ENCODE measurements at regions not wholly inside any gene's neighbourhood (a gene's known extent, or its start where the extent isn't known, plus 50 kb on each side); places are given as distances from the start of the nearest gene placed in this dataset.

- no peak for TF ChIP-seq GATA2 (IDR thresholded peaks at IDR 0.05; ENCODE audit: low read depth, low read length)
- TF ChIP-seq GATA3 (IDR thresholded peaks at IDR 0.05; ENCODE audit: low read depth, low read length), result no peak
Measured at GRCh38 chr18:29326214-29326613, 1149.3 kb upstream of the CDH2 start.

- no peak for TF ChIP-seq GATA2 (IDR thresholded peaks at IDR 0.05; ENCODE audit: low read depth, low read length)
- TF ChIP-seq GATA3 (IDR thresholded peaks at IDR 0.05; ENCODE audit: low read depth, low read length), result no peak
Measured at GRCh38 chr18:29321561-29321960, 1144.6 kb upstream of the CDH2 start.

- no peak for TF ChIP-seq GATA3 (IDR thresholded peaks at IDR 0.05; ENCODE audit: low read depth, low read length)
- TF ChIP-seq GATA2 (IDR thresholded peaks at IDR 0.05; ENCODE audit: low read depth, low read length), result no peak
Measured at GRCh38 chr18:29313312-29313711, 1136.4 kb upstream of the CDH2 start.

- TF ChIP-seq GATA2 (IDR thresholded peaks at IDR 0.05; ENCODE audit: low read depth, low read length) (no peak), GATA3 (IDR thresholded peaks at IDR 0.05; ENCODE audit: low read depth, low read length) (no peak)
Measured at GRCh38 chr18:29311580-29311979, 1134.7 kb upstream of the CDH2 start.

GRCh38 chr18:29309366-29309765, 1132.4 kb upstream of the CDH2 start:
- no peak for TF ChIP-seq GATA3 (IDR thresholded peaks at IDR 0.05; ENCODE audit: low read depth, low read length)
- no peak for TF ChIP-seq GATA2 (IDR thresholded peaks at IDR 0.05; ENCODE audit: low read depth, low read length)

GRCh38 chr18:29307982-29308381, 1131.1 kb upstream of the CDH2 start:
- TF ChIP-seq GATA2 (IDR thresholded peaks at IDR 0.05; ENCODE audit: low read depth, low read length) (no peak), GATA3 (IDR thresholded peaks at IDR 0.05; ENCODE audit: low read depth, low read length) (no peak)

GRCh38 chr18:29307231-29307630, 1130.3 kb upstream of the CDH2 start:
- no peak for TF ChIP-seq GATA2 (IDR thresholded peaks at IDR 0.05; ENCODE audit: low read depth, low read length)
- TF ChIP-seq GATA3 (IDR thresholded peaks at IDR 0.05; ENCODE audit: low read depth, low read length), result no peak

GRCh38 chr18:29305516-29305915, 1128.6 kb upstream of the CDH2 start:
- no peak for TF ChIP-seq GATA3 (IDR thresholded peaks at IDR 0.05; ENCODE audit: low read depth, low read length)
- no peak for TF ChIP-seq GATA2 (IDR thresholded peaks at IDR 0.05; ENCODE audit: low read depth, low read length)

- TF ChIP-seq GATA3 (IDR thresholded peaks at IDR 0.05; ENCODE audit: low read depth, low read length) (no peak), GATA2 (IDR thresholded peaks at IDR 0.05; ENCODE audit: low read depth, low read length) (no peak)
Measured at GRCh38 chr18:29301048-29301447, 1124.1 kb upstream of the CDH2 start.

- TF ChIP-seq GATA3 (IDR thresholded peaks at IDR 0.05; ENCODE audit: low read depth, low read length) (no peak), GATA2 (IDR thresholded peaks at IDR 0.05; ENCODE audit: low read depth, low read length) (no peak)
Measured at GRCh38 chr18:29285471-29285870, 1108.5 kb upstream of the CDH2 start.

GRCh38 chr18:29271501-29271900, 1094.6 kb upstream of the CDH2 start:
- TF ChIP-seq GATA3 (IDR thresholded peaks at IDR 0.05; ENCODE audit: low read depth, low read length) (no peak), GATA2 (IDR thresholded peaks at IDR 0.05; ENCODE audit: low read depth, low read length) (no peak)

- TF ChIP-seq GATA2 (IDR thresholded peaks at IDR 0.05; ENCODE audit: low read depth, low read length) (no peak), GATA3 (IDR thresholded peaks at IDR 0.05; ENCODE audit: low read depth, low read length) (no peak)
Measured at GRCh38 chr18:29259838-29260237, 1082.9 kb upstream of the CDH2 start.

- no peak for TF ChIP-seq GATA3 (IDR thresholded peaks at IDR 0.05; ENCODE audit: low read depth, low read length)
- no peak for TF ChIP-seq GATA2 (IDR thresholded peaks at IDR 0.05; ENCODE audit: low read depth, low read length)
Measured at GRCh38 chr18:29254123-29254522, 1077.2 kb upstream of the CDH2 start.

GRCh38 chr18:29251681-29252080, 1074.8 kb upstream of the CDH2 start:
- TF ChIP-seq GATA3 (IDR thresholded peaks at IDR 0.05; ENCODE audit: low read depth, low read length) (no peak), GATA2 (IDR thresholded peaks at IDR 0.05; ENCODE audit: low read depth, low read length) (no peak)

GRCh38 chr18:29250843-29251242, 1073.9 kb upstream of the CDH2 start:
- TF ChIP-seq GATA2 (IDR thresholded peaks at IDR 0.05; ENCODE audit: low read depth, low read length), result no peak
- no peak for TF ChIP-seq GATA3 (IDR thresholded peaks at IDR 0.05; ENCODE audit: low read depth, low read length)

GRCh38 chr18:29250259-29250658, 1073.3 kb upstream of the CDH2 start:
- TF ChIP-seq GATA3 (IDR thresholded peaks at IDR 0.05; ENCODE audit: low read depth, low read length) (no peak), GATA2 (IDR thresholded peaks at IDR 0.05; ENCODE audit: low read depth, low read length) (no peak)

Data from SH-SY5Y (cell line).